H9 (cell line): ENCODE measurements at regions not wholly inside any gene's neighbourhood (a gene's known extent, or its start where the extent isn't known, plus 50 kb on each side); places are given as distances from the start of the nearest gene placed in this dataset.

Experiments
- DNase-seq: peaks from one replicate; pipeline ENCODE4 v3.0.0-alpha.2; 2017
- H2AFZ ChIP-seq: one replicate; pipeline ENCODE4 v1.6.1; 2013; ENCODE audit warnings: mild to moderate bottlenecking, low read length, control low read depth, moderate library complexity
- H2AK5ac ChIP-seq: 2 replicates; pipeline ENCODE4 v1.6.1; 2013; ENCODE audit warnings: low read length, control low read depth, mixed read lengths; ENCODE audit not compliant: insufficient read length
- H2BK120ac ChIP-seq: one replicate; pipeline ENCODE4 v1.6.1; 2013; ENCODE audit warnings: low read depth, mild to moderate bottlenecking, low read length, control low read depth, inconsistent platforms; ENCODE audit not compliant: poor library complexity, severe bottlenecking
- H2BK12ac ChIP-seq: 2 replicates; pipeline ENCODE4 v1.6.1; 2013; ENCODE audit warnings: low read length, control low read depth, mixed read lengths, low read depth; ENCODE audit not compliant: insufficient read length
- H2BK15ac ChIP-seq: 2 replicates; pipeline ENCODE4 v1.6.1; 2013; ENCODE audit warnings: low read depth, low read length, control low read depth
- H2BK20ac ChIP-seq: one replicate; pipeline ENCODE4 v1.6.1; 2013; ENCODE audit warnings: low read depth, mild to moderate bottlenecking, low read length, control low read depth, inconsistent platforms; ENCODE audit not compliant: poor library complexity, severe bottlenecking
- H2BK5ac ChIP-seq: 2 replicates; pipeline ENCODE4 v1.6.1; 2013; ENCODE audit warnings: low read length, control low read depth, mixed read lengths; ENCODE audit not compliant: insufficient read length
- H3K14ac ChIP-seq: 2 replicates; pipeline ENCODE4 v1.6.1; 2013; ENCODE audit warnings: low read length, control low read depth; ENCODE audit not compliant: insufficient read depth
- H3K18ac ChIP-seq: 2 replicates; pipeline ENCODE4 v1.6.1; 2013; ENCODE audit warnings: low read depth, mild to moderate bottlenecking, mixed read lengths, low read length, control low read depth; ENCODE audit not compliant: insufficient read length
- H3K23ac ChIP-seq: 2 replicates; pipeline ENCODE4 v1.6.1; 2013; ENCODE audit warnings: low read length, control low read depth, mixed read lengths, low read depth; ENCODE audit not compliant: insufficient read length
- H3K23me2 ChIP-seq: 2 replicates; pipeline ENCODE4 v1.6.1; 2013; ENCODE audit warnings: low read depth, mild to moderate bottlenecking, mixed read lengths, low read length, control low read depth; ENCODE audit not compliant: insufficient read length, poor library complexity, severe bottlenecking
- H3K27ac ChIP-seq: 2 replicates; pipeline ENCODE4 v1.5.1; 2013; ENCODE audit warnings: low read length, control low read depth, mixed read lengths, low read depth; ENCODE audit not compliant: insufficient read length
- H3K27me3 ChIP-seq: 2 replicates; pipeline ENCODE4 v1.6.1; 2013; ENCODE audit warnings: low read length, control low read depth, inconsistent platforms; ENCODE audit not compliant: insufficient read depth
- H3K4ac ChIP-seq: 2 replicates; pipeline ENCODE4 v1.6.1; 2013; ENCODE audit warnings: low read depth, mild to moderate bottlenecking, control low read depth, inconsistent platforms, low read length, moderate library complexity
- H3K4me1 ChIP-seq: 2 replicates; pipeline ENCODE4 v1.6.1; 2013; ENCODE audit warnings: low read length, control low read depth, inconsistent platforms; ENCODE audit not compliant: insufficient read depth
- H3K4me2 ChIP-seq: 2 replicates; pipeline ENCODE4 v1.6.1; 2013; ENCODE audit warnings: low read length, control low read depth, mixed read lengths; ENCODE audit not compliant: insufficient read length, insufficient read depth
- H3K56ac ChIP-seq: 2 replicates; pipeline ENCODE4 v1.6.1; 2013; ENCODE audit warnings: low read depth, mild to moderate bottlenecking, mixed read lengths, low read length, control low read depth; ENCODE audit not compliant: insufficient read length
- H3K79me1 ChIP-seq: 2 replicates; pipeline ENCODE4 v1.6.1; 2013; ENCODE audit warnings: low read depth, mild to moderate bottlenecking, moderate library complexity, low read length, control low read depth, inconsistent platforms; ENCODE audit not compliant: insufficient read depth, poor library complexity, severe bottlenecking
- H3K79me2 ChIP-seq: 2 replicates; pipeline ENCODE4 v1.6.1; 2013; ENCODE audit warnings: low read length, control low read depth, inconsistent platforms; ENCODE audit not compliant: insufficient read depth
- H3K9ac ChIP-seq: 2 replicates; pipeline ENCODE4 v1.6.1; 2013; ENCODE audit warnings: low read length, control low read depth, mixed read lengths; ENCODE audit not compliant: insufficient read length; ENCODE audit errors: extremely low read depth
- H3K9me3 ChIP-seq: one replicate; pipeline ENCODE4 v1.6.1; 2013; ENCODE audit warnings: low read depth, low read length, inconsistent platforms; ENCODE audit not compliant: control insufficient read depth
- H3T11ph ChIP-seq: one replicate; pipeline ENCODE4 v1.6.1; 2013; ENCODE audit warnings: mild to moderate bottlenecking, low read length, control low read depth, inconsistent platforms
- H4K20me1 ChIP-seq: one replicate; pipeline ENCODE4 v1.6.1; 2013; ENCODE audit not compliant: control insufficient read depth, insufficient read length, insufficient read depth
- H4K5ac ChIP-seq: 2 replicates; pipeline ENCODE4 v1.6.1; 2013; ENCODE audit warnings: low read depth, mild to moderate bottlenecking, mixed read lengths, low read length, control low read depth; ENCODE audit not compliant: insufficient read length
- H4K8ac ChIP-seq: replicated peaks from 2 replicates; pipeline ENCODE4 v1.6.1; 2013; ENCODE audit warnings: low read length, control low read depth, mixed read lengths, low read depth; ENCODE audit not compliant: insufficient read length
- H4K91ac ChIP-seq: 2 replicates; pipeline ENCODE4 v1.6.1; 2013; ENCODE audit warnings: low read depth, mild to moderate bottlenecking, moderate library complexity, mixed read lengths, low read length, control low read depth; ENCODE audit not compliant: insufficient read length
- H3K27ac Mint-ChIP-seq, 3 experiments: 2 replicates in 2 of 3; 3 replicates in 1 of 3; pipeline ENCODE4 v1.8.0; 2020 to 2021; ENCODE audit warnings: mixed read lengths in 3 of 3, mild to moderate bottlenecking in 1 of 3, moderate library complexity in 1 of 3
- H3K27me3 Mint-ChIP-seq: 2 replicates; pipeline ENCODE4 v1.8.0; 2021; ENCODE audit warnings: low read depth, mild to moderate bottlenecking, moderate library complexity, mixed read lengths
- H3K36me3 Mint-ChIP-seq, 3 experiments: 2 replicates in 2 of 3; 3 replicates in 1 of 3; pipeline ENCODE4 v1.8.0; 2020 to 2021; ENCODE audit warnings: low read depth in 3 of 3, mixed read lengths in 3 of 3; ENCODE audit not compliant: insufficient read depth in 1 of 3
- H3K4me1 Mint-ChIP-seq, 2 experiments: 2 replicates each; pipeline ENCODE4 v1.8.0; 2020; ENCODE audit warnings: mixed read lengths in 2 of 2
- H3K4me3 Mint-ChIP-seq, 2 experiments: 2 replicates in 1 of 2; 3 replicates in 1 of 2; pipeline ENCODE4 v1.8.0; 2020 to 2021; ENCODE audit warnings: mild to moderate bottlenecking in 2 of 2, mixed read lengths in 2 of 2, moderate library complexity in 1 of 2
- H3K9me3 Mint-ChIP-seq, 2 experiments: 2 replicates in 1 of 2; 3 replicates in 1 of 2; pipeline ENCODE4 v1.8.0; 2020; ENCODE audit warnings: mild to moderate bottlenecking in 2 of 2, mixed read lengths in 2 of 2, moderate library complexity in 1 of 2
- WGBS: extraction: QIAGEN DNeasy Blood & Tissue Kit; methylation state at CpG from one replicate; pipeline ENCODE4 v1.1.7; 2013; ENCODE audit warnings: missing lambda C conversion rate, low lambda C conversion rate, mixed read lengths; ENCODE audit not compliant: insufficient read length; ENCODE audit errors: extremely low coverage; 5-methylcytosine and 5-hydroxymethylcytosine counted together
- TF ChIP-seq, protein P1 (sequence below): fragments of 200-600 bp; sonication (generic); conservative IDR thresholded peaks from 3 replicates; pipeline ENCODE4 v1.8.0; 2021; ENCODE audit warnings: antibody characterized with exemption, mild to moderate bottlenecking

DNA sequence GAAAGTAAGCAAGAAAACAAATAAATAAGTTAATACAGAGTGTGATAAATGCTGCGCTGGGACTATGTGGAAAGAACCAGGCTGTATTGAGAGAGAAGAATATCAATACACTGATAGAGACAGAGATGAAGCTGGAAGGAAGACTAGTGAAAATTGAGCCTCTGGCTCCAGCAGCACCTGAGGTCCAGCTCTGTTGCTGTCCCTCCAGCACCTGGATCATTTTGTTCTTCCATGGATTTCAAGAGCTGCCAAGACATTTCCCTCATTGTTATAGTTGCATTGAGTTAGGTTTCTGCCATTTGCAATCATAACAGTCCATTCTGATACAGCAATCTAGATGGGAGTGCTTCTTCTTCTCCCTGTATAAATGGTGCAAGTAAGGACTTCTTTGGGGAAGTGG, 242.7 kb upstream of the FGGY start:
- Mint-ChIP-seq H3K27ac (no peak overlapping the region), H3K4me1 (peaks cover 34 to 36% of the 10 kb centered on the region in 2 experiments), H3K4me3 (no peak overlapping the region), H3K36me3 (peaks cover 0 to 3% (median 2%) of the 10 kb centered on the region in 3 experiments; a peak in 2 of 7 replicates), H3K9me3 (no peaks in the 10 kb centered on the region; a peak in 1 of 5 replicates), H3K27me3 (no peaks in the 10 kb centered on the region)
- H3K4ac ChIP-seq: no peak overlapping the region
- DNase-seq: no peak
- peaks cover 6% of the 10 kb centered on the region; the same call in 1 of the 2 replicates for H3K4me1 ChIP-seq
- TF ChIP-seq, protein P1, sequence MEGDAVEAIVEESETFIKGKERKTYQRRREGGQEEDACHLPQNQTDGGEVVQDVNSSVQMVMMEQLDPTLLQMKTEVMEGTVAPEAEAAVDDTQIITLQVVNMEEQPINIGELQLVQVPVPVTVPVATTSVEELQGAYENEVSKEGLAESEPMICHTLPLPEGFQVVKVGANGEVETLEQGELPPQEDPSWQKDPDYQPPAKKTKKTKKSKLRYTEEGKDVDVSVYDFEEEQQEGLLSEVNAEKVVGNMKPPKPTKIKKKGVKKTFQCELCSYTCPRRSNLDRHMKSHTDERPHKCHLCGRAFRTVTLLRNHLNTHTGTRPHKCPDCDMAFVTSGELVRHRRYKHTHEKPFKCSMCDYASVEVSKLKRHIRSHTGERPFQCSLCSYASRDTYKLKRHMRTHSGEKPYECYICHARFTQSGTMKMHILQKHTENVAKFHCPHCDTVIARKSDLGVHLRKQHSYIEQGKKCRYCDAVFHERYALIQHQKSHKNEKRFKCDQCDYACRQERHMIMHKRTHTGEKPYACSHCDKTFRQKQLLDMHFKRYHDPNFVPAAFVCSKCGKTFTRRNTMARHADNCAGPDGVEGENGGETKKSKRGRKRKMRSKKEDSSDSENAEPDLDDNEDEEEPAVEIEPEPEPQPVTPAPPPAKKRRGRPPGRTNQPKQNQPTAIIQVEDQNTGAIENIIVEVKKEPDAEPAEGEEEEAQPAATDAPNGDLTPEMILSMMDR: no peak
- H3K9ac ChIP-seq: no peak overlapping the region
- no peak overlapping the region for H3K14ac ChIP-seq
- no peaks in the 10 kb centered on the region for H3K27me3 ChIP-seq
- no peak overlapping the region for H3K56ac ChIP-seq
- H3K9me3 ChIP-seq: no peaks in the 10 kb centered on the region
- H3K18ac ChIP-seq: no peak overlapping the region
- no CpG with 5 or more reads among the region's 1 CpG for WGBS
- H3T11ph ChIP-seq: no peak overlapping the region
- H4K20me1 ChIP-seq: no peaks in the 10 kb centered on the region
- no peak overlapping the region for H4K8ac ChIP-seq
- no peaks in the 10 kb centered on the region for H3K23me2 ChIP-seq
- no peak overlapping the region for H2BK15ac ChIP-seq
- no peak overlapping the region for H4K5ac ChIP-seq
- H2AFZ ChIP-seq: no peak overlapping the region
- H4K91ac ChIP-seq: no peak overlapping the region
- no peak overlapping the region for H2BK5ac ChIP-seq
- H3K27ac ChIP-seq: no peak overlapping the region
- H2BK12ac ChIP-seq: no peak overlapping the region
- no peaks in the 10 kb centered on the region for H3K79me1 ChIP-seq
- no peak overlapping the region for H2BK20ac ChIP-seq
- H2BK120ac ChIP-seq: no peak overlapping the region
- no peak overlapping the region for H2AK5ac ChIP-seq
- no peak overlapping the region for H3K23ac ChIP-seq
- H3K4me2 ChIP-seq: no peak overlapping the region
- no peaks in the 10 kb centered on the region for H3K79me2 ChIP-seq
